ENCODE measurements at regions not wholly inside any gene's neighbourhood (a gene's known extent, or its start where the extent isn't known, plus 50 kb on each side); places are given as distances from the start of the nearest gene placed in this dataset.

DNA sequence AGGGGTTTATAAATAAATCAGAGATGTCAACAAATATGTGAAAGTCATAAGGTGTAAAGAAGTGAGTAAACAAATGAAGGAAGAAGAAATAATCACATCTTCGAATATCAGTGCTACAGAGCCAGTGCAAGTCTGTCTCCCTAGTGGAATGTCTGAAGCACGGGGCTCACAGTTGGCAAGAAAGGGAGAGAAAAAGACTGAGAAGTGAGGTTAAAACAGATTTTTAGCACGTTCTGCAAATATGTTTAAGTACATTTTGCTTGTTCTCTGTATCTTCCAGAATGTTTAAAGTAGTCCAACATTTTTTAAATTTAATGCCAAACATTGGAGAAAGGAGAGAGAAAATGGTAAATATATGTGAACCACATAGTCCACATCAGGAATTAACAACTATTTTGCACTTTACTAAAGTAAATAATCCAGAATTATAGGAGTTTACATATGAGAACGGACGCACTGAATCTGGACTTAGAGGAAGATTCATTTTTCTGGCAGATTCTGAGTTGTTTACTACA, 682.4 kb downstream of the LTN1 start:
- Histone ChIP-seq H3K27ac (no peak overlapping the region), H3K27me3 (replicated peaks) (no peaks in the 10 kb centered on the region), H3K4me3 (ENCODE audit: low read depth, low read length) (no peak overlapping the region), H3K36me3 (replicated peaks) (no peaks in the 10 kb centered on the region)
- TF ChIP-seq, protein P1, sequence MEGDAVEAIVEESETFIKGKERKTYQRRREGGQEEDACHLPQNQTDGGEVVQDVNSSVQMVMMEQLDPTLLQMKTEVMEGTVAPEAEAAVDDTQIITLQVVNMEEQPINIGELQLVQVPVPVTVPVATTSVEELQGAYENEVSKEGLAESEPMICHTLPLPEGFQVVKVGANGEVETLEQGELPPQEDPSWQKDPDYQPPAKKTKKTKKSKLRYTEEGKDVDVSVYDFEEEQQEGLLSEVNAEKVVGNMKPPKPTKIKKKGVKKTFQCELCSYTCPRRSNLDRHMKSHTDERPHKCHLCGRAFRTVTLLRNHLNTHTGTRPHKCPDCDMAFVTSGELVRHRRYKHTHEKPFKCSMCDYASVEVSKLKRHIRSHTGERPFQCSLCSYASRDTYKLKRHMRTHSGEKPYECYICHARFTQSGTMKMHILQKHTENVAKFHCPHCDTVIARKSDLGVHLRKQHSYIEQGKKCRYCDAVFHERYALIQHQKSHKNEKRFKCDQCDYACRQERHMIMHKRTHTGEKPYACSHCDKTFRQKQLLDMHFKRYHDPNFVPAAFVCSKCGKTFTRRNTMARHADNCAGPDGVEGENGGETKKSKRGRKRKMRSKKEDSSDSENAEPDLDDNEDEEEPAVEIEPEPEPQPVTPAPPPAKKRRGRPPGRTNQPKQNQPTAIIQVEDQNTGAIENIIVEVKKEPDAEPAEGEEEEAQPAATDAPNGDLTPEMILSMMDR (IDR thresholded peaks at IDR 0.05; ENCODE audit: low read depth, low read length, missing control alignments), result no peak
- no peak for DNase-seq
- in situ Hi-C loops (cut with HindIII; ENCODE audit: low pct_ligation_motif_present, low sequenced_read_pairs), result no loop called here

DNA sequence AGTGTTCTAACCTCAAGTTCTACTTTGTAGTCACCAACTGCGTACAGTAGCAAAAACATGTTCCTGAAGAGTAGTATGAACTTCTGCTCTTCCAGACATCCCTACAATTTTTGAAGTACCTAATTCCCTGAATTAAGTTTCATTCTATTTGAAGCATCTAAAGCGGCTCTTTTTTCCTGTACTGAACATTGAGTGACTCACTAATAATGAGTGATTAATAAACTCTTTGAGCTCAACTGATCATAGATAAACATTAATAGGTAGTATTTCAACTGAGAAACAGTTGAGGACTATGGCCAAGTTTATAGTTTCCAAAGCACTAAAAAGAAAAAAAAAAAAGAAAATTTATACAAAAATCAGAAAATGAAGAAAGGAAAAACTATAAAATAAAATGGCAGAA, 683.1 kb downstream of the LTN1 start:
- in situ Hi-C loops (cut with HindIII; ENCODE audit: low pct_ligation_motif_present, low sequenced_read_pairs), result no loop called here

DNA sequence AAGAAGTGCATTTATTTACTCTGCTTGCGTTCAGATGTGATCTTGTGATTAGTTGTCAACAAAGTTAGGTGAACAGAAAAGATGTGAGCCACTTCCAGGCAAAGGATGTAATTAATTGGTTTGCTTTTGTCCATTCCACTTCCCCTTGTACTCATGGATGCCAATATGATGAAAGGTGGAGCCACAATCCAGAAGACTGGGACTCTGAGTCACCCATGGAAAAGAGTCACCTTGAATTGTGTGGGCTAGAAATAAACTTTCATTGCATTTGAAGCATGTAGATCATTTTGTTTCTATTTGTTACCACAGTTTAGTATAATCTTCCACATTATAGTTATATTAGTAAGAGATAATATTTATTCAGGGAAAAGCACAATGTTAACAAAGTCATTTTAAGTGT, 684.2 kb downstream of the LTN1 start:
- TF ChIP-seq, protein P1 (IDR thresholded peaks at IDR 0.05; ENCODE audit: low read depth, low read length, missing control alignments), result no peak
- in situ Hi-C loops (cut with HindIII; ENCODE audit: low pct_ligation_motif_present, low sequenced_read_pairs), result no loop called here
- DNase-seq, result no peak
- no peaks in the 10 kb centered on the region for H3K36me3 ChIP-seq (replicated peaks)
- H3K27me3 ChIP-seq (replicated peaks), result no peaks in the 10 kb centered on the region
- no peak overlapping the region for H3K27ac ChIP-seq
- H3K4me3 ChIP-seq (ENCODE audit: low read depth, low read length), result no peak overlapping the region

More for the DNA sequence above, 683.1 kb downstream of the LTN1 start:
- Histone ChIP-seq H3K4me3 (ENCODE audit: low read depth, low read length) (no peak overlapping the region), H3K27ac (no peak overlapping the region), H3K36me3 (replicated peaks) (no peaks in the 10 kb centered on the region), H3K27me3 (replicated peaks) (no peaks in the 10 kb centered on the region)
- DNase-seq, result no peak
- TF ChIP-seq, protein P1 (IDR thresholded peaks at IDR 0.05; ENCODE audit: low read depth, low read length, missing control alignments), result no peak

DNA sequence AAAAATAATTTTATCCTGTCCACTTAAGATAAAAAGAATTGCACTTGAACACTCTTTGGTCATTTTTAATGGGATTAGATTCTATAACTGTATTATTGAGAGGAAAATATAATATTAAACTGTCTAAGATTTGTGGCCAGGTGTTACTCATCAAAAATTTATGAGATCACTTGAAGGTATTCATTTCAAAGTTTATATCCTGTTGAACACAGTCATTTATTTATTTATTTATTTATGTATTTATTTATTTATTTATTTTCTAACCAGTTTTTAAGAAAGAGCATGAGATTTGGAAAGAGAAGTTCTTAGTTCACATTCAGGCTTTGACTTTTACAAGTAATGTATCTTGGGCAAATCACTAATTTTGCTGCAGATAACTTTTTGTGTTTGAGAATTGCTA, 692.7 kb downstream of the LTN1 start:
- no peaks in the 10 kb centered on the region for H3K27me3 ChIP-seq (replicated peaks)
- H3K36me3 ChIP-seq (replicated peaks), result no peaks in the 10 kb centered on the region
- TF ChIP-seq, protein P1 (IDR thresholded peaks at IDR 0.05; ENCODE audit: low read depth, low read length, missing control alignments), result no peak
- no peak overlapping the region for H3K27ac ChIP-seq
- in situ Hi-C loops (cut with HindIII; ENCODE audit: low pct_ligation_motif_present, low sequenced_read_pairs), result no loop called here
- no peak overlapping the region for H3K4me3 ChIP-seq (ENCODE audit: low read depth, low read length)
- no peak for DNase-seq

DNA sequence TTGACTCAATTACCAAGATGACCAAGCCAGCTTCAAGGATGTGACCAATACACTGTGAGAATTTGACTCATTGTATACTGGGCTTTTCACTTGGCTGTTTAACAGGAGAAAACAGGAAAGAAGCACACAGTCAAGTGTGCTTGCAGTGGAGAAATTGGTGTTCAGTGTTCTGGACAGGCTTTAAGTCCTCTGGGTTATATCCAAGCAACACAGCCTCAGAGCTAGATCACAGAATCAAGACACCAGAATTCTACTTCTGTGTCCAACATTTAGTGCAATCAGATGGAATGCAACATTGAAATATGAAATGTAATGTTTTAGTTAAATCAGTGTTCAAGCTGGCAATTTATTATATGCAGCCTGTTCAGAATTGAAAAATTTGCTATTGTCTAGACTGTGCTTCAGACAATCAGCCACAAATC, 694.4 kb downstream of the LTN1 start:
- no peak overlapping the region for H3K4me3 ChIP-seq (ENCODE audit: low read depth, low read length)
- no peaks in the 10 kb centered on the region for H3K27me3 ChIP-seq (replicated peaks)
- H3K36me3 ChIP-seq (replicated peaks), result no peaks in the 10 kb centered on the region
- no peak overlapping the region for H3K27ac ChIP-seq
- no peak for DNase-seq
- TF ChIP-seq, protein P1 (IDR thresholded peaks at IDR 0.05; ENCODE audit: low read depth, low read length, missing control alignments), result no peak
- in situ Hi-C loops (cut with HindIII; ENCODE audit: low pct_ligation_motif_present, low sequenced_read_pairs), result no loop called here

DNA sequence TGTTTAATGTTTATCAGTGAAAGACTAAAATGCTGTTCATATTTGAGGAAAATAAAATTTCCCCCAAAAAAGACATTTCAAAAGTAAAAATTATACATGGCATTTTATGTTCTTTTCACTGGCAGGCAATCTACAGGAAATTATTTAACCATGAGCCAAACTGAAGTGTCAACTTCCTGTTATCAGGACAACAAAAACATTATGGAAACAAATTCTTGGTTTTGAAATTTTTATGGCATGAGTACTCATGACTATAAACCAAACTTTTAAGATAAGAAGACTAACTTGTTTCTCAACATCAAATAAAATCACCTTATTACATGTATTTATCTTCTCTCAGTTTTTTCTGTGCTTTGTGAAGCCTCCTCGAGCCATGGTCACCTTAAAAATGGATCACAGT, 698.6 kb downstream of the LTN1 start:
- Histone ChIP-seq H3K36me3 (replicated peaks) (no peaks in the 10 kb centered on the region), H3K4me3 (ENCODE audit: low read depth, low read length) (no peak overlapping the region), H3K27me3 (replicated peaks) (no peaks in the 10 kb centered on the region), H3K27ac (peak overlapping the region; percentile 43)
- DNase-seq, result no peak
- TF ChIP-seq, protein P1 (IDR thresholded peaks at IDR 0.05; ENCODE audit: low read depth, low read length, missing control alignments), result no peak
- in situ Hi-C loops (cut with HindIII; ENCODE audit: low pct_ligation_motif_present, low sequenced_read_pairs), result no loop called here

Data from brain microvascular endothelial cell (primary cell).